Stimulated activated CD8-positive, alpha-beta memory T cell treated with anti-CD3 and anti-CD28 coated beads, Interleukin-4, amount 100 ng/mL, for 1 hour (primary cell): ENCODE measurements at regions not wholly inside any gene's neighbourhood (a gene's known extent, or its start where the extent isn't known, plus 50 kb on each side); places are given as distances from the start of the nearest gene placed in this dataset.
A peak's percentile ranks its signal among the peaks of the same experiment; 100 is the strongest.

Source experiments
- DNase-seq, 2 donors: peaks; one replicate each; pipeline ENCODE4 v3.0.0-alpha.2; 2020; ENCODE audit warnings: low read depth in 2 of 2, low spot score in 1 of 2

DNA sequence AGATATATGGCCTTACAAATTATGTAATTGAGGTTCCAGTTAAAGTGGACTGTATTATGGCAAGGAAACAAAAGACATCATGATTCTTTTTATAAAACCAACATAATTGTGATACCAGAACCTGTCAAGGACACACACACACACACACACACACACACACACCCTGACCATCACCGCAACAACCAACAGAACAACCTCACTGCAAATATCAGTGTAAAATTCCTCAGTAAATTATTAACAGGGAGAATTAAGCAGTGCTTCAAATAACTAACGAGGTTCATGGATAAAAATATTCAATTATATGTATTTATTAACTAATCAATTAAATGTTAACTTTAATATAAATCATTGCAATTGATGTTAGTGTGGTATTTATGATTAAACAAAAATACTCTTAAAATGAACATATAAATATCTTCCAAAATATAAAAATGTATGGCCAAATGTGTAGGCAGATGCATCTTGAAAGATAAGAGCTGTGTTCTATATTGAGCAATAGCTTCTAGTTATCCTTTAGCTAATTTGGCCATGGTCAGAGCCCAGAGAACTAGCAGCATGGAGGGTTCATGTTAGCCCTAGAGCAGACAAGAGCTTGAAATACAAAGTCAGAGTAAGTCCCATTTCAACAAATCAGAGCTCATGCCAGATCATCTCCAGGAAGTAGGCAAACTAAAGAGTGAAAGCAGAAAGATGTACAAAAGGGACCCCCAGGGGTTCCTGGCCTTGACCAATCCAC, 280.5 kb upstream of the ADAMTS16 start:
- DNase-seq: no peak

DNA sequence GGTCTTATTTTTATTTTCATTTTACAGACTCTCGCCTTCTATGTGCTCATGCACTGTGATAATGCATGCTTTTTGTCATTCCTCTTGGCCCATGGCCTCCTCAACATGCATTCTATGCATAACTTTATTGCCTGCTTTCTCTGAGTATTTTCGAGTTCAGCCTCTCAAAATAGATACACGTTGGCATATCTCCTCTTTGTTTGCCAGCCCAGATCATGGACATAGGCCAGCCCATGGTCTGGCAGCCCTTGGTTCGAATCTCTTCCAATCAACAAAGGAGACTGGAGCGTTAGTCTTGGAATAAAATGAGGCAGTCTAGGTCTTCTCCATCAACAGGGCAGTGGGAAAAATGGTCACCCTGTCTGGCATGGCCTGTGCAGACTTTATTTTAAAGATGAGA, 279.5 kb upstream of the ADAMTS16 start:
- no peak for DNase-seq

DNA sequence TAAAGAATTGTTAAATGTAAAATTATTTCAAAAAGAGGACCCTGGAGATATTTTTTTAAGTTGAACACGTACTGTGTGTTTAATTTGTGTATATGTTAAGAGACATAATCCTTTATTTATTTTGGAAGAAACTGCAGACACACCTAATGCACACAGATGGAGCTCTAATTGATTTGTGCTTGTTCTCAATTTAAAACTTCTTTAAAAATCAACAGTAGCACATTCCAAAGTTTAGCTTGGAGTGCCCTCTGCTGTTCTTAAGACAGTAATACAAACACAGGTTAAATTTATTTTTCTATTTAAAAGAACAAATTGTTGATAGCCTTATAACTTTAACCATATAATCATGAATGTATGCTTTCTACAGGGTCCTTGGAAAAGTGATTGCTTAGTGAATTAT, 277.6 kb upstream of the ADAMTS16 start:
- DNase-seq: no peak

DNA sequence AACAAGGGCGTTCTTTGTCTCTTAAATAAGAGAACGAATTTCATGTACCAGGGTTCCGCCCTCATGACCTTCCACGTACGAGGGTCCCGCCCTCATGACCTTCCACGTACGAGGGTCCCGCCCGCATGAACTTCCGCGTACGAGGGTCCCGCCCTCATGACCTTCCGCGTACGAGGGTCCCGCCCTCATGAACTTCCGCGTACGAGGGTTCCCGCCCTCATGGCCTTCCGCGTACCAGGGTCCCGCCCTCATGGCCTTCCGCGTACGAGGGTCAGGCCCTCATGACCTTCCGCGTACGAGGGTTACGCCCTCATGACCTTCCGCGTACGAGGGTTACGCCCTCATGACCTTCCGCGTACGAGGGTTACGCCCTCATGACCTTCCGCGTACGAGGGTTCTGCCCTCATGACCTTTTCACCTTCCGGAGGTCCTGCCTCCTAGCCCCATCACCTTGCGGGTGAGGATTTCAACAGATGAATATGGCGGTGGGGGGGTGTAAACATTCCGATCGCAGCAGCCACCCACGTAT, 273.9 kb upstream of the ADAMTS16 start:
- DNase-seq: no peak

DNA sequence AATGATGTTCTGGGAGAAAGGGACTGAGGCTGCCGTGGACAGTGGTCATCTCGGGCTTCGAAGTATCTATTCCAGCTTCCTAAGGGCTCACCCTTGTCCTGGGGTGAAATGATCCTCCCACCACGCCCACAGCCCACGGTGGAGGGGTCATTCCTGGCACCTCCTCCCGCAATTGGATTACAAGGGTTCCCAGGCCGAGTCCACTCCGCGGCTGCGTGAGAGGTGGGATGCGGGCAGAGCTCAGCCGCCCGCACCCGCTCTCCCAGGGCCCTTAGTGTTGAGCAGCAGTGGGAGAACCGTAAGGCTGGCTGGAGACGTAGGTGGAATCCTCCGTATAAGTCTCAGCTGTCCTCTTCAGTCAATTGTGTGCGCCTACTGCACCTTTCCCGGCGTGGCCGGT, 273.3 kb upstream of the ADAMTS16 start:
- DNase-seq: no peak

DNA sequence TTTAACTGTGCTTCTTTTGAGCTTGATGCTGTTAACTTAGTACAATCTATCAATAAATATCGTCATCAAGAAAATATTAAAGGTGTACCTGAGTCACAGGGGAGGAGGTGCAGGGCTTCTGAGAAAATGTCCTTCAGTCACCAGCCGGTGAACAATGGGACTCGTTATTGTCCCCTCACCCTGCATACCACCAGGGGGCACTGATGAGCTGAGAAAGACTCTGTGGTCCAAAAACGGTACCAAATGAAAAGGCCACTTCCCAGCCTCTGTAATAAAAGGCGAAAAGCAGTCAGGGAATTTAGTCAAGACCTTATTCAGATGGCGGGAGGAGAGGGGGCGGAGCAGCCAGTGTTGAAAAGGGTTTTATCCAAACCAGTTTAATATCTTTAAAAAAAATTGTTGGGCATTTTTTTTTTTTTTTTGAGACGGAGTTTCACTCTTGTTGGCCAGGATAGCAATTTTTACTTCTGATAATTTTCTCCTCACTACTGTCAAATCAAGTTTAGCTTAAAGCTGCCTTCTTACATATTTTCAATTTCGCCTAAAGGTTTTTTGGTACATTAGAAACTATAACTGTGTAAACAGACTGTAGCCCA, 271.9 kb upstream of the ADAMTS16 start:
- DNase-seq: peak in 1 of 2 donors; percentile 9

DNA sequence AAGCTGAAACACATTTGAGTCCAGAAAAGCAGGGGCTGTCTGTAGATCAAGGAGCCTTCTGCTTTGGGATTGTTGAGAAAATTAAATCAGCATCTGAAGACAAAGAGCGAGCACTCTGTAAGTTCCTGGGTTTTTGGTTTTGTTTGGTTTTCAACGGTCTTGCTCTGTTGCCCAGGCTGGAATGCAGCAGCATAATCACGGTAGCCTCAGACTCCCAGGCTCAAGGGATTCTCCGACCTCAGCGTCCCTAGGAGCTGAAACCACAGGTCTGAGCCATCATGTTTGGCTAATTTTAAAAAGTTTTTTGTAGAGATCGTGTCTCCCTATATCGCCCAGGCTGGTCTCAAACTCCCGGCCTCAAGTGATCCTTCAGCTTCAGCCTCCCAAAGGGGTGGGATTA, 266.5 kb upstream of the ADAMTS16 start:
- DNase-seq: no peak

DNA sequence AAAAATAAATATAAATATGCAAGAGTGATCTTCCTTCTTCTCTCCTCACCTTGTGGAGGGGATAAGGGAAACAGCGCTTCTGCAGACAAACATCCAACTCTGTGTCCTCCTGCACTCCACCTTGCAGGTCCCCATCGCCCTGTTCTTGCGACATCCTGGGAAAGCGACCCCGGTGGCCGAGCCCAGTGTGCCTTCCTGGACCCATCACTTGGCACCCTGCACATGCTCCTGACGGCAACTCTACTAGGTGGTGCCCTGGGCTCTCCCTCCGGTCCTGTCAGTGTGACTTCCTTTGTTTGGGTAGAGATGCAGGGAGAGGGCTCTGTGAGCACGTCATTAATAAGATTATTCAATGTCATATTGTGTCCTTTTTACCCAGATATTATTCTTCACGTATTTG, 266.0 kb upstream of the ADAMTS16 start:
- no peak for DNase-seq

DNA sequence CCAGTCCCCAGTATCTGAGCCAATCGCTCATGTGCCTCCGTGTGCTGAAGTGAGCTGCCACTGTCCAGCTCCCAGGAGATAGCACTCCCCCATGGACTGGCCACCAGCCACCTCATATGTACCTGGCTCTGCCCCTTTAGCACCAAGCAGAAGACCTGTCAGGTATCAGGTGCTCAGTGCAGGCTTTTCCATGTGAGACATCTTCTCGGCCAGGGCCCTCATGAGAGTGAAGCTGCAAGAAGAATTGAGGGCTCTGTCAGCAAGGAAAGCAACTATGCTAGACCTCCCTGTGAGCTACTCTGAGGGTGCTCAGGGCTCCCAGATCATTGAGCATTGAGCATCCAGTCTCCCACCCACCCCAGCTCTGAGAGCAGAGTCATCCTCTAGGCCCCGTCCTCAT, 264.2 kb upstream of the ADAMTS16 start:
- DNase-seq: no peak

DNA sequence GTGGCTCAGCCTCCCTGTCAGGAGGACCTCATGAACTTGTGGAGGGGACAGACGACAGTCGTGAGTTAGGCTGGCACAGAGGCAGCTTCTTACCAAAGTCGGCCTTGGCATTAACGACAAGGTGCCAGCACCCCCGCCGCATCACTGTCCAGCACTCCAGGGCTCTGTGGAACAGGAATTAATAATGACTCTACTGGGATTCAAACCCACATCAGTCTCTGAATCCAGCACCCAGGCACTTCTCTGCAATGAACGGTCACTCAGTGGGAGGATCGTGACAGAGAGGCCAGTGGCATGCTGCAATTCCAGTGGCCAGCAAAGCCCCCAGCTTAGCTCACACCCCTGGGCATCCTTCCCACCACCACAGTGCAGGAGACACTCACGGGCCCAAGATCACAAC, 263.3 kb upstream of the ADAMTS16 start:
- DNase-seq: no peak

DNA sequence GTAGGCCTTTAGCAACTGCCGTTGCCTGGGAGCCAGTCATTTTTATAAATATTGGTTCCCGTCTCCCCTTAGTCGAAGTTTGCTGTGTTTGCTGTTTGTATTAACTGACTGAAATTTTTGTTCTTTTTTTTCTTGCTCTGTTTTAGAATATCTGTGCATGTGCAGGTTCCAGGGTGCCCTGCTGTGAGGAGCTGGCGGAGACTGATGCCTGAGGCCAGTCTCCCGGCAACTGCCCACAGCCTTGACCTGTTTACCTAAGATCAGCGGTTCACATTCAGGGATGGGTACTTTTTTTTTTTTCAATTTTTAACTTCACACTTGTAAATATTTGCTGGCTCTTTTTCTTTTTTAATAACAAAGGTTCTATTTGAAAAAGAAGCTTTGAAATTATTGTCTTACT, 262.6 kb upstream of the ADAMTS16 start:
- no peak for DNase-seq

DNA sequence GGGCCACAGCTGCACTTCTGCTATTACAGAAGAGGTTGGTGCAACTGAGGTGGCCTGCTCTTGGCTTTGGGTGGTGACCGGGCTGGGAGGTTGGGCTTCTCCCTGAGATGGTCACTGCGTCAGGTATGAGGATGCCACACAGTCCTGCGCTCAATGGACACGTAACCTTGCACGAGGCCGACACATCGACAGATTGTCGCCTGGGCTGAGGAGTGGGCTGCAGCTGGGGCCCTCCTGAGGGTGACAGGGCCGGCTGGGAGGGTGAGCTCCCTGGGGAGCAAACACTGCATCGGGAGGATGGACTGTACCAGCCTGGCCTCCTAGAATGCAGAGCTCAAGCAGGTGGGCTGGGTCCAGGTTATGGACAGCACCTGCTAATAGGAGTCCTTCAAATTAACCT, 261.1 kb upstream of the ADAMTS16 start:
- DNase-seq: no peak

DNA sequence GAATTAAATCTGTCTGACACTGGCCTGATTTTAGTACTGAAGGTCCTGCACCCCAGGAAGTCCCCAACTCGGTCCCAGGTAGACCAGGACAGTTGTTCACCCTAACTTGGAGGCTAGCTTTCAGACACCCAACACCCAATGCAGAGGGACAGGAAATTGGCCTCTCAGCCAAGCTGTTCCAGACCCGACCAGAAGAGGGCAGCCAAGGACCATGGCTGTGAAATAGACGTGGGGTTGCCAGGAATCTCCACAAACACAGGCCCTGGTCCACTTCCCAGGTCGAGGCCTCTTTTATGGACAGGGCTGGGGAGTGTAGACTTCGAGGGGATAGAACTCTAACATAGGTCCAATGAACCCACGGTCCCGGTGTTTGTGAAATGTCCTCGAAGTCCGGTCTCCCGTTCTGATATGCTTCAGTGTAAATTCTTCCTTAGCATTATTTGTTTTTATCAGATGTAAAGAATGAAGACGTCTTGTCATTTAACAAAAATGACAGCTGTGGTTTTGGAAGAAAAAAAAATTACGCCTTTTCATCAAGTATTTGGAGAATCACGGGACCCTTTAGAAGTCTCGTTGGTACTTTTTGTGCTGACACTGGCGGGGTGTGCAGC, 260.3 kb upstream of the ADAMTS16 start:
- no peak for DNase-seq

DNA sequence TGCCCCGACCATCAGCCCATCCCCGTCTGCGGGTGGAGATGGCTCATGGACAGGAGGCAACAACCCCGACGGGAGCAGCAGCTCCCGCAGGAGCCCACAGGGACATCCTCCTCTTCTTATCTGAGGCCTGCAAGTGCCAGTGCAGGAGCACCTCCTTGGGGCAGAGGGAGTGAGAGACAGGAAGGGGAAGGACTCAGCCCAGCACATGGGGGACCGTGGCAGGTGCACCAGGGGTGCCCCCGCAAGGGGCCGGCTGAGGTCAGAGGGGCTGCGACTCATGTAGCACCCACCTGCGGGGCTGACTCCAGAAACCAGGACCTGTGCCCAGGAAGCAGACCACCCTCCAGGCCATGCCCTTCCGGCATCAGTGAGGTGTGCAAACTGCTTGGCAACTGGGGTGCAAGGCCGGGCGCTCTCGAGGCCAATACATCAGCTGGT, 259.8 kb upstream of the ADAMTS16 start:
- no peak for DNase-seq

DNA sequence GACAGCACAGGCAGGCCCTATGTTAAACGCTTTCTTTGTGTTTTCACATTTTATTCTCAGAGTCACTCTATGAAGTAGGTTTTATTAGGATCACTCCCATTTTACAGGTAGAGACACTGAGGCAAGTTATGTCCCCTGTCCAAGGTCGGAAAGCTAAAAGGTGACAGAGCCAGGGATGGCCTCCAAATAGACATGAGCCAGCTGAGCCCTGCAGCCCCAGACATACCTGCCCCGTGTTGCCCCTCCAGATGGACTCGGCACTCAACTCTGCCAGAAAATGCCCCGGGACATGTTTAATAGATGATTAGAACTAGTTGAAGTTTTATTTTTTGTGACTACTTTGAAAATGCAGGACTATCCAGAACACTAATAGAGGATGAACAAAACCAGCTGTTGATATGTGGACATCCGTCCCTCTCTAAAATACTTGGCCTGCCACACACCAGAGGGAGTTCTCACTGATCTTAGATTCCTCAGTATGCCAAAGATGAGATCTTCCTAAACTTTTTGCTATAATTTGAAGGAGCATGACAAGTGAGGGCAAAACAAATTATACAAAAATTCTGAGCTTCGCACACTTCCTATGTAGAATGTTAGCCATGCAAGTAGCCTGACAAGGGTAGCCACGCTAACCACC, 258.6 kb upstream of the ADAMTS16 start:
- no peak for DNase-seq

DNA sequence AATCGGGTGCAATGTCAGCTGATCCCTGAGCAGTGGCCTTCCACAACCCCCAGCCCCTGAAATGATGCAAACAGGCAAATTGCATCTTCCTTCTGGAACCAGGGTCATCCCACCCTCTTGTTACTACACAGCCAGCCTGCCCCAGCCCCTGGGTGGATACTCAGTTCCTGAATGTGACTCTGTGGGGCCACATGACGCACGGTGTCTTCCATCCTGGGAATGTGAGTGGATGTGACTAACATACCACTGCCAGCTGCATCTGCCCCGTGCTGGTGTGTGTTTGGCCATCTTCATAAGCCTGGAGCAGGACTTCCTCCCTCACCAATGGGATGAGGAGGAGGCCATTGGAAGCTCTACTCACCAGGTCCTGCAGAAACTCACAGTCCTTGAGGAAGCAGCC, 257.9 kb upstream of the ADAMTS16 start:
- DNase-seq: no peak

DNA sequence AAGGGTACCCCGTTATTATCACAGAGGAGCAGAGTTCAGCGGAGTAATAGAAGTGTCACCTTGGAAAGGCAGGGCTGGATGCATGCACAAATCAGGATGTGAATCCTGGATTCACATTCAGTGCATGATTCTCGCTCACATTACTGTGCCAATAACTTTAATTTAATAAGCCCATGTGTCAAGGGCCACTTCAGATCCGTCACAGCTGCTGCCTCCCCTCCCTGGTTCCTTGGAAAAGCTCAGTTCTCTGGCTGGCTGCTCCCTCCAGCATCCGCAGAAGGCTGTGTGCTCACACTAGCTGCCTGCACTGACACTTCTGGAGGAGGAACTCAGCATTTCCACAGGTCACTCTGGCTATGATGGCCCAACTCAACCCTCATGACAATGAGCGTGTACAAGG, 256.8 kb upstream of the ADAMTS16 start:
- DNase-seq: no peak

DNA sequence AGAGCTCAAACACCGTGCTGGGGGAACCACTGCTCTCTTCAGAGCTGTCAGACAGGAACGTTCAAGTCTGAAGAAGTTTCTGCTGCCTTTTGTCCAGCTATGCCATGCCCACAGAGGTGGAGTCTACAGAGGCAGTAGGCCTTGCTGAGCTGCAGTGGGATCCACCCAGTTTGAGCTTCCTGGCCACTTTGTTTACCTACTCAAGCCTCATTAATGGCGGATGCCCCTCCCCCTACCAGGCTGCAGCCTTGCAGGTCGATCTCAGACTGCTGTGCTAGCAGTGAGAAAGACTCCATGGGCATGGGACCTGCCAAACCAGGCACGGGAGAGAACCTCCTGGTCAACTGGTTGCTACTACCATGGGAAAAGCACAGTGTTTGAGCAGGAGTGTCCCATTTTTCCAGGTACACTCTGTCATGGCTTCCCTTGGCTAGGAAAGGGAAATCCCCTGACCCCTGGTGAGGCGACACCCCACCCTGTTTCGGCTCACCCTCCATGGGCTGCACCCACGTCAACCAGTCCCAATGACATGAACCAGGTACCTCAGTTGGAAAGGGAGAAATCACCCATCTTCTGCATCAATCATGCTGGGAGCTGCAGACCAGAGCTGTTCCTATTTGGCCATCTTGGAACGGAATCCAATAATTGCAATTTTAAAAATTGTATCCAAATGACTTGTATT, 246.9 kb upstream of the ADAMTS16 start:
- no peak for DNase-seq

DNA sequence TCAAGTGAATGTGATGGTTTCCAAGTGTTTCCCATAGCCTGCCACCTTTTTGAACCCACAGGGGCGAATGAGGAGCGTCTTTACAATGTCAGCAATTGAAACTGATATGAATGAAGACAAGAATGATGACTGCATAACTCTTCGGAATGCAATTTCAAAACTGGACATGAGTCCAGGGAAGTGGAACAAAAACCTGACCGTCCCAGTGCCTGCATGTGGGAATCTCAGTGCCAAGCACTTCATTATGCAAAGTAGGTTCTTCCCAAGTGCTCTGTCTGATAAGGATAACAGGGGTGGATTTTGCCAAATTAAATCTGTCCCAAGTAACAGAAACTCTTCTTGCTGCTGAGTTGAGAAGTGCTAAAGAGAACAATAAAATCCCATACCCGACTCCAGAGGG, 243.8 kb upstream of the ADAMTS16 start:
- DNase-seq: no peak

DNA sequence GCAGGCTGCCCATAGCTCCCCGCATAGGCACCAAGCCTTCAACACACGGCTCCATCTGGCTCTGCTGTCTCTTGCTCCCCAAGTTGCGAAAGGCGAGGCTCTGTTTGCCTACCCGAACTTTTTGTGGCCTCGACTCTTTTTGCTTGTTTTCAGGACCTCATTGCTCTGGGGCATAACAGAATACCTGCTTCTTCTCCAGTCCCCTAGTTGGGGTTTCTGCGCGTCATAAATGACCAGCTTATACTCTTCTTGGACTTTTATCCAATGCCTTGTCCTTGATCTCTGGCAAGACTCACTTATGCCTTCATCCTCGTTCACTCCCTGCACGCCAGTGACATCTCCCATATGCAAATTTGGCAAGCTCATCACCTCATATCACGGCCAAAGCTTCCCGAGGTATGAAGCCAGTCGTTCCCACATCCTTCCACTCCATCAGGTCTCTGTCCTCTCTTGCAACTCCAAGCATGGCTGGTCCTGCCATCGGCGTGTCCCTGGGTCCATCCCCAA, 238.8 kb upstream of the ADAMTS16 start:
- DNase-seq: no peak

DNA sequence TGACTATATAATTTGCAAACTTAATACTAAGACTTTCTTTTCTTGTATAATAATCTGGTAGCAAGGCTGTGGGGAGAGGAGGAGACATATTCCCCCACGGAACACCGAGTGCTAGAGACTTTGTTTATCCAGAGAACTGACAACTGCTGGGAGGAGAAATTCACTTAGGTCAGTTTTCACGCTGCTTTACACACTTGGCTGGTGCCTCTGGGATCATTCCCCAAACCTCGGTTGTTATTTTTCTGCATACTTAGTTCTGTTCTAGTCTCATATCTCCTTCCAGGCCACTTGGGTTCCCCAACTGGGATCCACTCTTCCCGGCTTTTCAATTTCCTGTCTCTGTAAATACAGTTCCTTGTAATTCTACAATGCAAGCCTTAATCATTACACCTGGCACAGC, 238.2 kb upstream of the ADAMTS16 start:
- no peak for DNase-seq
